Ishikawa (cell line): ENCODE measurements at regions not wholly inside any gene's neighbourhood (a gene's known extent, or its start where the extent isn't known, plus 50 kb on each side); places are given as distances from the start of the nearest gene placed in this dataset.

Source experiments
- CEBPB ChIP-seq: IDR thresholded peaks from 2 replicates; pipeline ENCODE4 v1.6.1; 2012
- EP300 ChIP-seq: IDR thresholded peaks from 2 replicates; pipeline ENCODE4 v1.6.1; 2012; ENCODE audit warnings: borderline replicate concordance
- FOXM1 ChIP-seq: IDR thresholded peaks from 2 replicates; pipeline ENCODE4 v1.6.1; 2012; ENCODE audit warnings: low read depth, borderline replicate concordance
- TAF1 ChIP-seq: IDR thresholded peaks from 2 replicates; pipeline ENCODE4 v1.6.1; 2012; ENCODE audit warnings: low read depth, mild to moderate bottlenecking
- YY1 ChIP-seq: IDR thresholded peaks from 2 replicates; pipeline ENCODE4 v1.6.1; 2012; ENCODE audit warnings: low read depth
- ZBTB7A ChIP-seq: IDR thresholded peaks from 2 replicates; pipeline ENCODE4 v1.6.1; 2012; ENCODE audit warnings: low read depth
- TF ChIP-seq, protein P1 (sequence below): IDR thresholded peaks from 2 replicates; pipeline ENCODE4 v1.6.1; 2012; ENCODE audit warnings: low read depth, mild to moderate bottlenecking

DNA sequence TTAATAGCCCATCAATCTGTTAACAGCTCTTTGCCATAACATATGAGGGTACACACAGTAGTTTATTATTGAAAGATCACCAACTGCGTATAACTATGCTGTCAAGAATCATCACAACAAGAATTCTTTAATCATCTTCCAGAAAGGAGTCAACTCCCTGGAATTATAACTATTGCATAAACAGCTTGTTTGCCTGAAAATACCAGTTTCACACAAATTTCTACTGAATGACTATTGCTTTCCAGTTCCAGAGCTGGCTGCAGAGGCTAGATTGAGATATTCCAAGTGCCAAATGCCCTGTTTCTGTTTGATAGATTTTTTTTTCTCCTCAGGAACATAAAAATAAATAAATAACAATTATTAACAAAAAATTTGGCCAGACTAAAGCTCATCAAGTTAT lies 444.7 kb downstream of the TLE1 start:
- no peak for TF ChIP-seq YY1
- TF ChIP-seq CEBPB: no peak
- no peak for TF ChIP-seq ZBTB7A
- no peak for TF ChIP-seq FOXM1
- no peak for TF ChIP-seq TAF1
- TF ChIP-seq, protein P1, sequence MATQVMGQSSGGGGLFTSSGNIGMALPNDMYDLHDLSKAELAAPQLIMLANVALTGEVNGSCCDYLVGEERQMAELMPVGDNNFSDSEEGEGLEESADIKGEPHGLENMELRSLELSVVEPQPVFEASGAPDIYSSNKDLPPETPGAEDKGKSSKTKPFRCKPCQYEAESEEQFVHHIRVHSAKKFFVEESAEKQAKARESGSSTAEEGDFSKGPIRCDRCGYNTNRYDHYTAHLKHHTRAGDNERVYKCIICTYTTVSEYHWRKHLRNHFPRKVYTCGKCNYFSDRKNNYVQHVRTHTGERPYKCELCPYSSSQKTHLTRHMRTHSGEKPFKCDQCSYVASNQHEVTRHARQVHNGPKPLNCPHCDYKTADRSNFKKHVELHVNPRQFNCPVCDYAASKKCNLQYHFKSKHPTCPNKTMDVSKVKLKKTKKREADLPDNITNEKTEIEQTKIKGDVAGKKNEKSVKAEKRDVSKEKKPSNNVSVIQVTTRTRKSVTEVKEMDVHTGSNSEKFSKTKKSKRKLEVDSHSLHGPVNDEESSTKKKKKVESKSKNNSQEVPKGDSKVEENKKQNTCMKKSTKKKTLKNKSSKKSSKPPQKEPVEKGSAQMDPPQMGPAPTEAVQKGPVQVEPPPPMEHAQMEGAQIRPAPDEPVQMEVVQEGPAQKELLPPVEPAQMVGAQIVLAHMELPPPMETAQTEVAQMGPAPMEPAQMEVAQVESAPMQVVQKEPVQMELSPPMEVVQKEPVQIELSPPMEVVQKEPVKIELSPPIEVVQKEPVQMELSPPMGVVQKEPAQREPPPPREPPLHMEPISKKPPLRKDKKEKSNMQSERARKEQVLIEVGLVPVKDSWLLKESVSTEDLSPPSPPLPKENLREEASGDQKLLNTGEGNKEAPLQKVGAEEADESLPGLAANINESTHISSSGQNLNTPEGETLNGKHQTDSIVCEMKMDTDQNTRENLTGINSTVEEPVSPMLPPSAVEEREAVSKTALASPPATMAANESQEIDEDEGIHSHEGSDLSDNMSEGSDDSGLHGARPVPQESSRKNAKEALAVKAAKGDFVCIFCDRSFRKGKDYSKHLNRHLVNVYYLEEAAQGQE: no peak
- TF ChIP-seq EP300: no peak
